ENCODE measurements at regions not wholly inside any gene's neighbourhood (a gene's known extent, or its start where the extent isn't known, plus 50 kb on each side); places are given as distances from the start of the nearest gene placed in this dataset.

DNA sequence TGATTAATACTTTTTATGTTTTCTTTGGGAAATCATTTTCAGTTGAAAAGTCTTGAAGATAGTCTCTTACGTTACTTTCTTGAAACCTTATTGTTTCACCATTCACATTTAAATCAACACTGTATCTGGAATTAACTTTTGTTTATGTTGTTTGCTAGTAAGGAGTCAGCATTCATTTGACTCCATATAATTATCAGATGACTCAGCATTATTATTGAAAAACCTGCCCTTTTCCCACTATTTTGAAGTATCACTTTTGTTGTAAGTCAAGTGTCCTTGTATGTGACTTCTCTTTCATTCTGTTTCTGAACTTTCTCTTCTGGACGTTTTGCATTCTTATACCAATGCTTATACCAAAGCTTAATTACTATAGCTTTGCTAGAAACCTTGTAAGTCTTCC, 186.1 kb upstream of the KLF12 start:
- no peak for DNase-seq (ENCODE audit: low read depth in 2 of 3, low spot score in 2 of 3)

DNA sequence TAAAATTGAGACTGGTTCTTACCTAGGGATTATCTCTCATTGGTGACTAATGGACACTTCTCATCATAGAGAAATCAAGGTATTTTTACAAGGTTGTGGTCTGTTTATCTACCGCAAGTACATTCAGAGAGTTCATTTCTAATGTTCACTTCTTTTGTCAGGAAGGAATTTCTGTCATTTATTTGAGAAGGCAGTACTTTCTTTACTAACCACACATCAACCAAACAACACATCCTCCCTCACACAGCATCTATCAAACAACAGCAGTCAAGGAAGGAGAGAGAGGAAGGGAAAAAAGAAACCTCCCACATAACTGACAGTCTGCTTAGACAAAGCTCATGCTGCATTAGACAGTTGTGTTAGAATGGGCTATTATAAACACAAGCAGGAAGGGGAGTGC, 182.3 kb upstream of the KLF12 start:
- DNase-seq (ENCODE audit: low read depth in 2 of 3, low spot score in 2 of 3) = no peak

DNA sequence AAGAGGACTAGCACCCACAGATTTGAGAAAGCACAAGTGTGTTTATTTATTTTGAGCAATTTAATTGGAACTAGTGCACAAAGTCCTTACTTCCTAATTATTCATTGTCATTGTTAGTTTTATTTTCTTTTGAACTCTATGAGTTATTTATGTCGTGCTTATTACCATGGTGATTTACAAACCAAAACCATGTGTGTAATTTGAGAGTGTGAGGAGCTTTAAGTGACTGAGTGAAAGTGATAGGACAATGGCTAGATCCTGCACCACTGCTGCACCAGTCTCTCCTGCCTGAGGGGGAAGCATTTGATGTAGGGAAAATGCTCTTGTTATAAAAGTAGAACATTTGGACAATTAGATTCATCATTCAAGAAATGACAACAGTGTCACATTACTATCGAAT, 172.3 kb upstream of the KLF12 start:
- DNase-seq (ENCODE audit: low read depth in 2 of 3, low spot score in 2 of 3) = no peak

DNA sequence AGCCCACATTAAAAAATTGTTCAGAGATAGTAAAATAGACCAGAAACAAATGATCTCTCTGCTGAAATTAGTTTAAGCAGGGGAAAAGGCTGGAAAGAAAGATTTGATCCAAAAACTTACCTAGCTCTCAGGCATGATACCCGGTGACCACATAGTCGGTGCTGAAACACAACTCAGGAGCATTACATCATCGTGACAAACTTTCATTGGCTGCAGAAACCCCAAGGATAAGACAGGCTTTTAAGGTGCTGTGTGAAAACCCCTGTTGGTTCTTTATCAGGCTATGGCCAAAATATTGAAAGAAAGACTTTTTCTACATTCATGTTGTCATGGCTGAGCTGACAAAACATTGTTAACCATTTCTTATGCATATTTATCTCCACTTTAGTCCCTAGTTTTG, 171.7 kb upstream of the KLF12 start:
- DNase-seq (ENCODE audit: low read depth in 2 of 3, low spot score in 2 of 3) = no peak

DNA sequence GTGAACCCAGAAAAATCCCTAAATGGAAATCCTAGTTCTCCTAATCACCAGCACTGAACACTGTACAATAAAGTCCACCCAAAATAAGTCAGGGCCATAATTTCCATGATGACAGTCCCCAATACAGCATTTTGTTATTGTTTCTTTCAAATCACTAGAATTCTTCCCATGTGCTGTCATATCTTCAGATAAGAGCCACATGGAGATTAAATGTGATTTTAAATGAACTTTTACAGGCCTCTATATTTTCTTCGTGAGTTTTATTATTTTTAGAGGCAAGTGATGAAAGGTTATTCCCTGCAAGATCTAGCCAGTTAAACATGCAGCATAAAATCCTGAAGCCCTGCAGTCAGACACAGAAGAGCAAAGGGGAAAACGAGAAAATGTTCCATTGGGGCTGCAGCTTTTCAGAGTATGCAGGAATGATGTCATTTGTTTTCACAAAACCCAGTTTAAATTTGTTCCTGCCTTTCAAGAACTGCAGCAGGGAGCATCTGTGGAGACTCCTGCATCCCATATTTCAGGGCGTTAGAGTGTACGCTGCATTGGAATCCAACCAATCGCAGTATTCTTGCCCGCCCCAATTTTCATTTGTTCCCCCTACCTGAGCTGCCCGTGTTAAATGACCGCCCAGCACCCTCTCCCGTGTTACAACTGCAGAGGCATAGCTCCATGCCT, 167.2 kb upstream of the KLF12 start:
- DNase-seq (ENCODE audit: low read depth in 2 of 3, low spot score in 2 of 3) = no peak

DNA sequence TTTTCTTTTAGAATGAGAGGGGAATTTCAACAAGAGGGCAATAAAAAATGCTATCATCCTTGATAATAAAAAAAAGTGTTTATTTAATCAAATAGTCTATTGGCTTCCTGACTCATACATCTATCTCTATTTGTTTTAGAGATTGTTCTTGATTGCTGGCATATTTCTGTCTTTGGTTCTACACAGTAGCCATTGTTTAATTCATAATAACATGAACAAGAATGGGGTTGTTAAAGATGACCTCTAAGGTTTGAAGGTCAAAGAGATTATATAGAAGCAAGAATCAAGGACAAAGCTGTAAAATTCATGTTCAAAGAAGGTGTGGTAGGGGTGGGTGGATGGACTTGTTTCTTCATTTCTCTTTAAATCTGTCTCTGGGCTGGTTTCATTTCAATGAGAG, 166.0 kb upstream of the KLF12 start:
- no peak for DNase-seq (ENCODE audit: low read depth in 2 of 3, low spot score in 2 of 3)

DNA sequence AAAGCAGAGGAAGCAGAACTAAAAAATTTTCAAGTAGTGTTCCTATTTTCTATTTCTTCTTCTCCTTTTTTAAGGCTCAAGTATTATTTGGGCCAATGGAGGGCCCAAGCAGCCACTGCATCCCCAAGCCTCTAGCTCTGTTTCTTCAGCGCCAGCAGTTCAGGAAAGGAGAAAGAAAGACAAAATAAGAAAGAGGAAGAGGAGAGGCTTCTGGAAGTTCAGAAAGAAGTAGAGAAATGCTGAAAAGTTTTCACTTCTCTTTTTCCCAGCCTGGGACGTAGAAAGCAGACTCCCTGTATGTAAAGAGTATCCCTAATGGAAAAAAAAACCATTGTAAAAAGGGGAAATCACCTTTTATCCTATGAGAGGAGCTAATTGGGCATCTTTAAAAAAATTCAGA, 165.5 kb upstream of the KLF12 start:
- DNase-seq (ENCODE audit: low read depth in 2 of 3, low spot score in 2 of 3) = no peak

DNA sequence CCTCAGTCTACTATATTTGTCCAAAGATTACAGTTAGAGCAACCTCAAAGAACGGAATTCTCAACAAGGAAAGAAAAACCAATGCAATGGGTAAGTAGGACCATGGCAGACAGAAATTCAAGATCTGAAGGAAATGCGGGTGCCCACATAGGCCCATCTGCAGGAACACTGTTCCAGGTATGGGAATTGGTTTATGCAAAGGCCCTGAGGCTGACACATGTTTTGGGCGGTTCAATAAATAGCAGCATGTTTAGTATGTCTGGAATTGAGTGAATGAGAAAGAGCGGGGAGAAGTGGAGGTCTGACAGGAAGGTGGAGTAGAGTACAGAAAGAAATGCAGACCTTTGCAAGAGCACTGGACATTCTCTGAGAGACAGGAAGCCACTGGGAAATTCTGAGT, 164.7 kb upstream of the KLF12 start:
- no peak for DNase-seq (ENCODE audit: low read depth in 2 of 3, low spot score in 2 of 3)

DNA sequence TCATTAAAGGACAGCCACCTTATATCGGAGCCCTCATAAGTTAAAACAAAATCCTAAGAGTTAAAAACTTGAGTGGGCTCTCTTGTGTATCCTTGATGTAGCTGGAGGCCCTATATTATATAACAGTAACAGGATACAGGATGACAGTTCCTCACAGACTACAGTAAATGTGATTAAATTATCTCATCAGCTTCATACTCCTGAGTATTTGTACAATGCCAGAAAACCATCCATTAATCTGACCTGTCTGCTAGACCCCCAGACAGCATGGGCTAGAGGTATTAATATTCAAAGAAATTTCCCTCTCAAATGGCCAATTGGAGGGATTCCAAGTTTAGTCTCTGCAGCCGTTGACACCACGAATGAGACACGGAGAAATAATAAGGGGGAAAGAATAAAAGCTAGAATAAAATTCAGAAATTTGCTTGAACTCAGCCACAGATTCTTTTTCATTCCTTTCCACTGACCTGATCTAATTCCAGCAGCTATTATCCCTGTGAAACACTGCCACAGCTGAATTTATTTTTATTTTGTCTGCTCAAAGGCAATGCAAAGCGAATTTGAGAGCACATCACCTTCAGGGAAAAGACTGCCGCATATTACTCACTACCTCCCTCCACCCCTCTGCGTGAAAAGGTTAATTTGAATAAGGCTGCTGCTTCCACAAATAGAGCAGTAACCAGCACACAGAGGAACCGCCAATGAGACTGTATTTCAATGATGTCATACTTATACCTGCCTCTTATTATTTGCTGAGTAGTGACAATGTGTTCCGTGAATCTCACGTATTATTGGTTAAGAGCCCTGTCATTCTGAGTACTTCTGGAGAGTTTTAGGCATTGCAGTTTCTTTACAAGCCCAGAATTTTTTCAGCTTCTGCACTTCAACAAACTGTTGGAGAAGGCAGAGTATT, 155.9 kb upstream of the KLF12 start:
- no peak for DNase-seq (ENCODE audit: low read depth in 2 of 3, low spot score in 2 of 3)

DNA sequence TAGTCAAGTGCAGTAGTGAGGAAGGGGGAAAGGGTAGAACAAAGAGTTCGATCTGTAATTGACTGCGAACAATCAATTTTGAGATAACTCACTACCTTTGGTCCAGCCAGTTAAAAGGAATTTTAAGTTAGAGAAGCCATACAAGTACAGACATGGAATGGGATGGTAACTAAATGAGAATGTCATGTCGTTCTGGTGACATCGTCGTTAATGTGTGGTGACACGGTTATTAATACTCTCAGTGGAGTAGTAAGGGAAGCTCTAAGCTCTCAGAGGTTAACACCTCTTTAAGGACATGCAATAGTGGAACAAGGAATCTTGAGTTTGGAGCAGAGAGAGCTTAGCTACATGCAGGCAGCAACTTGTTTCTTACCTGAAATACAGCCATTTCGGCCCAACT, 154.9 kb upstream of the KLF12 start:
- no peak for DNase-seq (ENCODE audit: low read depth in 2 of 3, low spot score in 2 of 3)

DNA sequence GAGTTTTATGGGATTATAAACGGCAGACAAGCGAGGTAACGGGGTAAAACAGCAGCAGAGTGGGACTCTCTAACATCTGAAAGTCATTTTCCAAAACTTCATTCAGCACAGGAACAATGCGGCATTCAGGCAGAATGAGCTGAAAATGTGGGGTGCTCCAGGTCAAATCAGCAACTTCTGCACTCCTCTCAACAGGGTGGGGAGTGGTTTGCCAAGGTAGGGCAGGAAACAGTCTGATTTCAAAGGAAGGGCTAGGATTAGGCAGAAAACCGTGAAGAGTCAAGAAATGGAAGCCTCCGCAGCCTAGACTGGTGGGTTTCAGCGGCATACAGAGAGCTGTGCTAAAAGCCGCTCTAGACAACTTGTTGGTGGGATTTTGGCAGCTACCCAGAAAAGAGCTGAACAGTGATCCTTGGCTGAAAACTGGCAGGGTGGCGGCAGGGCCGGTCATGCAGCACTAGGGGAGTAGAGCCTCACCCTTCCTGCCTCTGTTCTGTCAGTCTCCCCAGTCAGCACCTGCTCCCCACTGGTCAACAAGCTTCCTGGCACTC, 154.2 kb upstream of the KLF12 start:
- DNase-seq (ENCODE audit: low read depth in 2 of 3, low spot score in 2 of 3) = no peak

DNA sequence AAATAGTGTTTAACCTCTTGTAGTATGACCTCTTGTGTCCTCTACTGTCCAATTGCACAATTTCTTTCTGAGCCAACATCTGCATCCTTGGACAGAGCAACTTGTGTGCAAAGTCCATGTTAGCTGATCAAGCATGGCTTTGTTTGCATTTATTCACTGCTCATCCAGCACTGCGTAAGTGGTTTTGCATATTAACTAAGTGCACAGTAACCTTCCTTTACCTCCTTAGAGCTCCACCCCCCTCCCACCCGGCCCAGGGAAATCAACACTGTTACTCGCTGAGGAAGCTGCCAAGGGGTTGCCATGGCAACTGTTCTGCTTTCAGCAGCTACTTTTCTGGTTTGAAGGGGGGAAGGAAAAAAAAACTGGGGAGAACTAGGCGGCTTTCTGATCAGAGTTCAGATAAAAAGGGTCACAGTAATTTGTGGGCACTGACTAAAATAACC, 153.5 kb upstream of the KLF12 start:
- peak in 2 of 3 experiments; percentile 26 to 52 for DNase-seq (ENCODE audit: low read depth in 2 of 3, low spot score in 2 of 3)

DNA sequence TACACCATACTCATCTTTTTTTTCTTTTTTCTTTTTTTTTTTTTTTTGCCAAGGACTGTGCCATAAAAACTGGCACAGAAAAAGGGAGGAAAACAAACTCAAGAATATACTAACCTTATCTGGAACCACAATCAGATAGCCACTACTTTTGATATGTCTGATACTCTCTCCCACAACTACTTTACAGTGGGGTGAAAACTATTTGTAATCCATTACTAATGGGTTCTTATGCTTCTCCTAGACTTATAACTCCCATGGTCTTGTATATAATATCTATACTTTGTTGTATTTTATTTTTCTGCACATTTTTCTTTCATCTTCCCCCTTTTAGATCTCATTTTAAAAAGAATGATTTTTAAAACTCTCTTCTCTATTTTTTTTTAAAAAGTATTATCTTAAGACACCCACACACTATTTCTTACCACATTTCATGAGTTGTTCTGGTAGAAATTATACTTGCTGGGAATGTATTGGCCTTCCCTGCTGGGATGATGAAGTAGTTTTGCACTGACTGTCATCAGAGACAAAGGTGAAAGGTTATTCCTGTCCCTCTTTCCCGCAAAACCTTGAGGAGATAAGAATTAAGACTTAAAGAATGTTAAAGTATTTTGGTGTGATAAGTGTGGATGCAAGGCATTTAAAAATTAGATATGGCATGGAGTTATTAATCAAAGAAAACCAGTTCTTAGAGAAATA, 146.7 kb upstream of the KLF12 start:
- no peak for DNase-seq (ENCODE audit: low read depth in 2 of 3, low spot score in 2 of 3)

DNA sequence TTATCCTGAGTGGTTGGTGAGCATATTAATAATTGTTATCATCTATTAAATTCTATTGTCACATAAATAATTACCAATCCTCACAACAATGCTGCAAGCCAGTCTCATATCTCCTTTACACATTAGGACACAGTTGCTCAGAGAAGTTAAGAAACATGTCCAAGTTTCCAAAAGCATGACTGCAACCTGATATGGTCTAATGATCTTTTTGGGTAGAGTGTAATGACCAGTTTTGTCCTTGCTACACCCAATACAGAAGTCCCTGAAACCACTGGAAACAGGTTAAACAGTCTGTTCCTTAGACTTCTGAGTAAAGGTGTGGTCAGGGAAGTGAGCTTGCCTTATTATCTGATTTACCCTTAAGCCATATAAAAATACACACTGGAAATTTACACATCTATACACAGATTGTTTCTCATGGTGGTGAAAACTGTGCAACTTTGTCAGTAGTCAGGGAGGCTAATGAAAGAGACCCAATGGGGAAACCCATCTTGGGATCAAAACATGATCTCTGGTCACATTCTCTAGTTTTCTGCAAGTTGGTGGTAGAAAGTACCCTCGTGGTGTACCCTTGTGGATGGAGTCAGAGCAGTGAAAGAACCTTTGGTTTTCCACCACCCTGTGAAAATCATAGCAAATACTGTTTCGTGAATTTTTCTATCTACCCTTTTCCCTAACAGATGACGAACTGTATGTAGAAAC, 146.0 kb upstream of the KLF12 start:
- DNase-seq (ENCODE audit: low read depth in 2 of 3, low spot score in 2 of 3) = no peak

DNA sequence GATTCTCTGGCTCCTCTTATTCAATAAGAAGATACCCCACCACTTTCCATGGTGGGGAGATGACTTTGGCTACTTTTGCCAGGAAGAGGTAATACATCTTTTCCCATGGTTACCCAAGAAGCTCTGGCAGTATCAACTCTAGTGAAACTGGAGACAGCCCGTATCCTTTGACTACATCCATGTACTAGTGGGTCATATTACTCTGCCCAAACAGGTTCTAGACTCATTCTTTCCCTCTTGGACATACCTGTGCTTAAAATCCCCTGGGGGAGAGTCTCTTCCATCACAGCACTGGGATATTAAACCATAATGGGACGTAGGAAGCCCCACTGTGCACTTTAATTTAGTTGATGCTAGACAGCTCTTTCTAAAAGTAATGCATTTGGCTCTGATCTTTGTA, 144.7 kb upstream of the KLF12 start:
- DNase-seq (ENCODE audit: low read depth in 2 of 3, low spot score in 2 of 3) = no peak

DNA sequence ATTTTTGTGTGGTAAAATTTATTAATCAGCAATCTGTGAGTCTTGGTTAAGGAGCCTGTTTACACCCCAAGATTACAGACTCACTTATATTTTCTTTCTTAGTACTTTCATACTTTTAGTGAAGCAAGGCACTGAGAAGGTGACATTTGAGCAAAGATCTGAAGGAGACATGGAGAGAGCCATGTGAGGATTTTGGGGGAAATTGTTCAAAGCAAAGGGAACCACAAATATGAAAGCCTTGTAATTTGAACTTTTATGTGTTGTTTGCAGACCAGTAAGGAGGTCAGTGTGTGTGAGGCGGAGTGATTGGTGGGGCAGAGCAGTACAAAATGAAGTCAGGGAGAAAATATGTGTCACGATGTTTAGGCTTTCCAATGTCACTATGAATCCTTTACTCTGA, 140.7 kb upstream of the KLF12 start:
- DNase-seq (ENCODE audit: low read depth in 2 of 3, low spot score in 2 of 3) = no peak

DNA sequence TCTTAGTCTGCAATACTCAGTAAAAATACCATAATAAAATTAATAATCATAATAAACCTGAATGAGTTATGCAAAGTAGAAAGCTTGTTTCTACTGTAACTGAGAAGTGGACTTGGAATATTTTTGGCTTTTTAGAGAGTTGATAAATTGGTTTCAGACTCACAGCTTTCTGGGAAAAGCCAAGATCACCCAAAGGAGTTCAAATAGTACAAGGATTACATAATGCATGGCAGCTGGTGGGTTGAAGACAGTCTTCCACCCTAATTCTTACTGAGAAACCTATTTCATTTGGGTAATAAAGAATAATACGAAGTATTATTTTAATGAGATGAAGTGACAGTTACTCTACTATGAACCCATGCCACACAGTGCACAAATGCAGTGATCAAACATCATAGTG, 139.4 kb upstream of the KLF12 start:
- no peak for DNase-seq (ENCODE audit: low read depth in 2 of 3, low spot score in 2 of 3)

DNA sequence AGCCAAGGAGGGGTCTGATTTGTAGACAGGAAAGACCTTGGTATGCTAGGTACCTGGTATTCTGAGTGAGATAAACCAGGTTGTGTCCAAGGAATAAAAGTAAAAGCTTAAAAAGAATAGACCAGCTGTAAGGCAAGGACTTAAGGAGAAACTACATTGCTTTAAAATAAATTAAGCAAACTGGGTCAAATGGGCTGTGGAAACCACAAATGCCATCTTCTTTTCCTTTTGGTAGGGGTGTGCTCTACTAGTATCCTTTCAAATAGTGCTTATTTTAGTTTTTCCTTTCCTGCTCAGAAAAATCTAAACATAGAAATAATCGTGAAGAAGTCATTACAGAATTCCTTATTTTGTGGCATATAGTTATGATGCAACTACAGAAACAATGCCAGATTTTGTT, 138.6 kb upstream of the KLF12 start:
- no peak for DNase-seq (ENCODE audit: low read depth in 2 of 3, low spot score in 2 of 3)

DNA sequence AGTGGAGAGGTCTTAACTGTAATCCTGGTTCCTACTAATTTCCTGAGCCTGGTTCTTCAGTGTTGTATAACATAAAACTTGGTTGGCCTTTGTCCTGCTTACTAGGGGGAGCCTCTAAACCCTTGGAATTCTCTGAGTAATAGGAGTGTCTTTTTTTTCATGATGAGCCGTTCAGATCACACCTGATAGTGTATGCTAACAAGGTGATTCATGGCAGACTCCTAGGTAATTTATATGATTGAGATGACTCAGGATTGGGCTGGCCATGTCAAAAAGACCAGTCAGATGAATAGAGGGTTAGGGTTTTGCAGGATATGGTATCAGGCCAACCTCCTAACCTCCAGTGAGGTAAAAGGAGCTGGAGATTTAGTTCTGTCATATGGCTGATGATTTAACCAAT, 135.8 kb upstream of the KLF12 start:
- DNase-seq (ENCODE audit: low read depth in 2 of 3, low spot score in 2 of 3) = no peak

DNA sequence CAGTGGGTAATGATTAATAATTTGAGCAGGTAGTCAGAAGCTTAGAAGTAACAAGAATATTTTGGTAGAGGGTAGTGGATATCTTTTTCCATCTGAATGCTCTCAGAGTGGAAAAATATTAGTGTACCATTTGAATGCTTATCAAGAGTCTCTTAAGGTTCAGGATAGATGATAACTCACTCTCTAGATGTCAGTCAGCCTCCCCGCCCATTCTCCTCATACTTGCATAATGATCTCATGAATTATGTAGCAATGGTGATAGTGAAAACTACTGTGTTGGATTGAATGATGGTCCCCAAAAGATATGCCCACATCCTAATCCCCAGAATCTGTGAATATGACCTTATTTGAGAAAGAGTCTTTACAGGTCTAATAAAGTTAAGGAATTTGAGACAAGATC, 132.7 kb upstream of the KLF12 start:
- DNase-seq (ENCODE audit: low read depth in 2 of 3, low spot score in 2 of 3) = no peak

DNA sequence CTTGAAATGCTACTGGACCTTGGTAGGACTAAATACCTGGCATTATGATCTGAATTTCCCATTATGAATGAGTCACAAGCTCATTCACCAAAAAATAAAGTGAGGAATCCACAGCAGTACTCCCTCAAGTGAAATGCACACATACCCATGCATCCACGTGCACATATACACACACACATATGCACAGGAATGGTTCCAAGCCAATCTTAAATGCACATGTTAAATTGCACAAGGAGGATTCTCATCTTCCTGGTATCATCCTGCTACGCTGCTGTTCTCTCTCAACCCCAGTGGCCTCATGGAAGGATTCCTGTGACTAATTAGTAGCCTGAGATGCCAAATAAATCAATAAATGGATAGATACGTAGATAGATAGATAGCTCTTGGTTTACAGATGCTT, 132.1 kb upstream of the KLF12 start:
- no peak for DNase-seq (ENCODE audit: low read depth in 2 of 3, low spot score in 2 of 3)

Measured in activated CD8-positive, alpha-beta memory T cell treated with anti-CD3 and anti-CD28 coated beads for 48 hours (primary cell).